Muscle of back (tissue), 3 donors: ENCODE measurements at regions not wholly inside any gene's neighbourhood (a gene's known extent, or its start where the extent isn't known, plus 50 kb on each side); places are given as distances from the start of the nearest gene placed in this dataset.
"Not testable (repeated sequence)": the region's sequence is repeated elsewhere in the genome, so short reads cannot be mapped to it uniquely, and the experiment has no call there.

Experiments used
- DNase-seq, 3 donors: peaks; one replicate each; pipeline versions ENCODE4 v3.0.0 to v3.0.0-alpha.2; 2013

DNA sequence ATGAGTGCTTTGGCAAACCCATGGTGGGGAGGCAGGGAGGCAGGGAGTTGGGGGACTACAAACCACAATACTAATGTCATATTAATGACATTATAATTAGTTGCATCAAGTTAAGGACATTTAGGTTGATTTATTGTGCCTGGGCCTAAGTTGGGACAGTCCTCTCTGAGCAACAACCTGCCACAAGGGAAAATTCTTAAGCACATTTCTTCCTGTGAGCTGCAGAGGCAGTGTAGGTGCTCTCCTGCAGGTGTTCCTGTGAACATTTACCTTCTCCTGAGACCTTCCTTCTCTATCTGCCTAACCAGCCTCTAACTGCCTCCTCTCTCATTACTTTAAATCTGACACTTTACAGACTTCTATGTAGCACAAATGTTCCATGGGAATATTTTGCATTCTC, 1830.0 kb upstream of the AGA start:
- no peak for DNase-seq

DNA sequence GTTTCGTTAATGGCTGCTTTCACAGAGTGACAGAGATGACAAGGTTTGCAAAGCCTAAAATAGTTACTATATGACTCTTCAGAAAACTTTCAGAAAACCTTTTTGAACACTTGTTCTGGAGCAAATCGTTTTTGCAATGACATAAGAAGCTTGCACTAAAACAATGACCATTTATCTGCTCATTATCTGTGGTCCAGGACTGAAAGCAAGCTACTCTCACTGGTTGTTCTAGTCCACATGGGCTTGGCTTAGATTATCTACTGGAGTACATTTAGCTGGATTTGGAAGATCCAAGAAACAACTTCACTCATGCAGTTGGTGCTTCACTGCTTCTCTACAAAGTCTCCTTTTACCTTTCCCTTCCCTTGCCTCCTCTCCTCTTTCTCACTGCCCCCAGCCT, 1836.4 kb upstream of the AGA start:
- DNase-seq, result no peak

DNA sequence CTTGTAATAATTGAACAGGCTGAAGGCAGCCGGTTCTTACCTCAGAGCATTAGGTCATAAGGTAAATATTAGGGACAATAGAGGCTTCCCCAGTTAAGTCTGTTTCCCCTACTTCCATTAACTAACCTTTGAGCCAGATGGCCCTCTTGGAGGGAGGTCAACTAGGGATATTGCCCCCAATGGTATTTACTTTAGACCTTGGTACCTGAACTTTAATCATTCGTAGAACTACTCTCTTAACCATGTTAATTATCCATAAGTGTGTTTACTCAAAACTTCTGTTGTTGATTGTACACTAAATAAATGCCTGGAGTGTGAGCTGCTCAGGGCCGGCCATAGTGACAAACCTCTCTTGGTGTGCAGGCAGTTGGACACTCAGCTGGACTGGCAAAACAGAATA, 1843.5 kb upstream of the AGA start:
- no peak for DNase-seq

DNA sequence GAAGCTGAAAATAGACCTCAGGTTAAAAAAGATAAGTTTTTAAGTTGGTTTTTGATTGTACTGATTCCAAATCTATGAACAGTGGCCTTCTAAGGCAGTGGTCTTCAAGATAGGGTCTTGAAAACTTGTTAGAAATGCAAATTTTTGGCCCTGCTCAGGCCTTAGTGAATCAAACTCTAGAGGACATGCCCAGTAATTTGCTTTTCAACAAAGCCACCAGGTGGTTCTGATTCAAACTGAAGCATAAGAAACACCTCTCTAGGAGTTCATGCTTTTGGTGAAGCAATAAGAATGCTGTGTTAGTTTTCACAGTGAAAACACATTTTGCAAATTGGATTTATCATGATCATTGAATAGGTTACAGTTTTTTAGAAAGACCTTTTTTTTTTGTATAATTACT, 1849.4 kb upstream of the AGA start:
- DNase-seq, result no peak

DNA sequence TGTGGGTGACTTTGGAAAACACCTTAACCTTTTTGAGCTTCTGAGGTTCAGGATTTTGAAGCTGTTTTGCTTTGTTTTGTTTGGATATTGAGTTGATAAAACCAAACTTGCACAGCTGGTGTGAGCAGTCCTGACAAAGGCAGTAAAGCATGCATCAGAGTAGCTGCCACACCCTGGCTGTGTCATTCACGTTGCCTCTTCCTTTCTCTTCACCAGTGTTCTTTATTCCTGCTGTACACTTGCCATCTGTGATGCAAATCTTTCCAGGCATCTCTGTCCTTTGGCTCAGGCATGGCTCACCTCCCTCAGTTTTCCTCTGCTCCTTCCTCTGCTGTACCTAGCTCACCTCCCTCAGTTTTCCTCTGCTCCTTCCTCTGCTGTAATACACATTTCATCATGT, 1850.2 kb upstream of the AGA start:
- DNase-seq, result no peak

DNA sequence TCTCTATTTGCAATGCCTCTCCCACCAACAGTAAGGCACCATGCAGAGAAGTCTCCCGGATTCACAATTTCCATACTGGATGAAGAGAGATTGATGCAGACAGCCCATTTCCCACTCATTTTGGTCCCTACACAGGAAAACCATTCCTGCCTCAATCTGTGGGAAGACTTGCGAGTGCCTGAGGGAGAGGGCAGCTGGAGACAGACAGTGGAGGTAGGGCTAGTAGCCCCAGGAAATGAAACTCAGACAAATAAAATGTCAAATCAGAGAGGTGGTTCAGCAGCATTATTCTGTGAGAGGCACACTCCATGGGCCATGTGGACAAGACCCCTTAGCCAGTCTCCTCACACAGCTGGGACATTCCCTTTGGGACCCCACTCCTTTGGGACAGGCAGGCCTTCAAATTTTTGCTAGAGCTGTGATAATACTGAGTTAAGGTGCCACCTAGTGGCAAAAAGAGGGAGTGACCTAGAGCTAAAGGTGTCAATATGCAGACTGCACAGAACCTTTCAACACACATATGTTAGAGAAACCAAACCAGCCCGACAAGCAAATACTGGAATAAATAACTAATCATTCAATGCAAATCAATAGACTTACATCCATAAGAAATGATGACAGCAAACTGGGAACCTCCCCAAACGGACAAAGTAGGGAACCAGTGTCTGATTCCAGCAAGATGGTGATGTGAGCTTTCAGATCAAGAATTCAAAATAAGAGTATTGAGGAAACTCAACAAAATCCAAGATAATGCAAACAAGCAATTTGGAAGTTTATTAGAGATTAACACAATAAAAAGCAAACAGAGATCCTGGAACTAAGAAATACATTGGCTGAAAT, 1865.3 kb upstream of the AGA start:
- peak in 1 of 3 donors; percentile 1 for DNase-seq

DNA sequence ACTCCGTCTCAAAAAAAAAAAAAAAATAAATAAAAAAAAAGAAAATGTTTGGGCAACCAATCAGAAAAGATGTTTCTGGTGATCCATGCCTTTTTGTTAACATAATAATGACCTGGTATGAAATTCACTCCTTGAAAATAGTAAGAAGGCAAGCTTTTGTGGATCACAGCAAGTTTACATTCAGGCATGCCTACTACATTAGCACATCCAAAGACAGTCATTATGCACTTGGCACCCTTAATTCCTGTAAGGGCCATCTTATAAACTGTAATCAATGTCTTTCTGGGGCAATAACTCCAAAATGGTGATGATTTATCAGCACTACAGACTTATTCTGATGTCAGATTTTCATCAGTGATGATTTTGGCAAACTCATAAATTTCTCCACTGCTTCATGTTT, 1871.6 kb upstream of the AGA start:
- DNase-seq, result no peak

DNA sequence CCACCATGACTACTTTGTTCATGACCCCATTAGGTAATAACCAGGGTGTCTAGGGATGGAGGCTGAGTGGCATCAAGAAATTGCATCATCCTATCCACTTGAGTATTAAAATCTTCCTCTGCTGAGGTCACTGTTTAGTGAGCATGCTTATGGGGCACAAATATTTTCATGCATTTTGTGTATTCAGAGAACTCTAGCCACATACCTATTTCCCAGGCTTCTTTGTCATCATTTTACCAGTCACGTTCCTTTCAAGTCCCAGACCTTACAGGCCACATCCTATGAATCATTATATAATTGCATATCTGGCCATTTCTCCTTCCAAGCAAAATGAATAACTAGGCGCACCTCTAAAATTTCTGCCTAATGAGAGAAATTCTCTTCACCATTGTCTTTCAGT, 1882.9 kb upstream of the AGA start:
- no peak for DNase-seq

DNA sequence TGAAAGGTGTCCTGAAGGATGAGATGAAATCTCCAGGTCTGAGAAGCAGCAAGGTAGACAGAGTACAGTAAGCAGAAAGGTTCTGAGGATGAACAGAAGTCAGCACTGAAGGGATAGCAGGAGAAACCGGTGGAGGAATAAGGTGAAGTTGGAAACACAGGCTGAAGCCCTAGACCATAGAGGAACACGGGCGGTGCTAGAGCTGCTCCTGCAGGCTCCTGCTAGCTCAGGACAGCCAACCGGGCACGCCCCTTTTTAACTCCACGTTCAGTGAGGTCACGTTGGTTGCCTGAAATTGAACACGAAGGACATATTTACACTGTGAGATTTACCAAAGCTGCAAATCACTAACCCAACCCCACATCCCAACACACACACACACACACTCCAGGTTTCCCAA, 1886.4 kb upstream of the AGA start:
- no peak for DNase-seq

DNA sequence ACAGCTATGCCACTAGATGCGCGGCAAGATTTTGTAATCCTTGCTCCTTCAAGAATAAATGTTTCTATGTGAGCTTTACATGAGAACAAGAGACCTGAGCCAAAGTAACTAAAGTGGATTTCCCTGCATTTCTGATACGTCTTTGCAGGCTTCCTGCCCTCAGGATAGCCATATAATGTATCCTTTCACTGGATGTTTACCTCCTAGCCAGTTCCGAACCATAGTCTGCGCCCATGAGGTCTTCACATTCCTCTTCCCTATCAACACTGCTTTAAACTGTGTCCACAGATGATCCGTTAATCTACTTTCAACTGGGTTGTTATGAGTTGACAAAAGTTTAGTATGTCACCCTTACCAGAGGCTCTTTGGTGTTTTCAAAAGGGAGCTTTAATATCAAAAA, 1889.1 kb upstream of the AGA start:
- DNase-seq, result no peak

DNA sequence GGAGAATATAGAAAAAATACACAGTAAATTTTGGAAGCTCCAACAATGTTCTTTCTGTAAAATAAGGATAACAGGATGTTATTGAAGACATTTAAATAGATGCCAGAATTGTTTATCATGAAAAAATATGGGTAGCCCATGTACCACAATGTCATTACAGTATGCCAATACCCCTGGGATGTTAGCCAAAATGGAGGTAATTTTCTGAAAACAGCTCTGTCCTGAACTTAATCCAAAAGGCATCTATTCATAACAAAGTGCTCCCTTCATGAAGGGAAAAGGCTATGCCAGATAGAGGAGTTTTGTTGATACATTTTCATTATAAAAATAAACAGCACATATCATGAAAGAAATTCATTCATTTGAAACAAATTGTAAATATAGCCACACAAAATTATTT, 1902.6 kb upstream of the AGA start:
- DNase-seq, result no peak

DNA sequence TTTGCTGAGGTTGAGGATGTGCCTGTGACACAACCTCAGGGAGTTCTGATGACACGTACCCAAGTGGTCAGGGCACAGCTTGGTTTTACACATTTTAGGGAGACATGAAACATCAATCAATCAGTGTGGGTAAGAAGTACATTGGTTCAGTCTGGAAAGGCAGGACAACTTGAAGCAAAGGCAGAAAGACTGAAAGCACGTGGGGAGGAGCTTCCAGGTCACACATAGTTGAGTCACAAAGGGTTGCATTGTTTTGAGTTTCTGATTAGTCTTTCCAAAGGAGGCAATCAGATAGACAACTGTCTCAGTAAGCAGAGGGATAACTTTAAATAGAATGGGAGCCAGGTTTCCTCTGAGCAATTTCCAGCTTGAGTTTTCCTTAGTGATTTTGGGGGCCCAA, 1910.0 kb upstream of the AGA start:
- no peak for DNase-seq

DNA sequence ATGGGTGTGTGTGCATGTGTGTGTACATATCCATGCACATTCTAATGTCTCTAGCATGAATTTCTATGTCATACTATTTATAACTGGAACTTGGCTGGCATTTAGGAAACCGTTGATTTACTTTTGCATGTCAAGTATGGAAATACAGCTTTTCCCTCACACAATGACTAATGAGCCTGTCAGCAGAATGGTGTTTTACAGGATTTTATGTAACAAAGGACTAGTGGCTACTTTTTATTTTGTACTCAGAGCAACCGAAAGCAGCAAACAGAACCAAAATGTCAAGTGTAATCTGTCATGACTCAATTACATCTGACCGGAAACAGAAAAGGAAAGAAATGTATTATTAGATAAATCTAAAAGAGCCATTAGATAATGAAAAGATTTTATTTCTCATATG, 1911.5 kb upstream of the AGA start:
- no peak for DNase-seq

DNA sequence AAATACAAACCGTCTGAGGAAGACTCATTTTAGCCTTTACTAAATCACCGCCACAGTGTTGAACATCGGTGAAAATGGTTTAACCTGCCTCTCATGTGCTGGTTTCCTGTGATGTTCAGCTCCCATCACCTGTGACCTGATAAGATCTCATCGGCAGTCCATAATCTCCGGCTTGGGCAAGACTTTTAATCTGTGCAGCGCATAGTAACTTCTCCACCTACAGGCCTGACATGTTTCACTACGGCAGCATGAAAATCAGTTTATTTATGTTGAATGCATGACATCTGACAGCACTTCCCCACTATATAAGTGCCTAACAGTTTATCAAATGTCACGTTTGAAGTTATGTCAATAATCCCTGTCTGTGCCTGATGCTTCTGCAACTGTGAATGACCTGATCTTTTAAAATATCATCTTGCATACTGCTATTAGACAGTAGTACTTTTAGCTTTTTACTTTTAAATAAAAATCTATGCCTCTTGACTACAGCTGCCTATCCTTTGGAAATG, 1919.8 kb upstream of the AGA start:
- DNase-seq, result peak in 1 of 3 donors; percentile 1

DNA sequence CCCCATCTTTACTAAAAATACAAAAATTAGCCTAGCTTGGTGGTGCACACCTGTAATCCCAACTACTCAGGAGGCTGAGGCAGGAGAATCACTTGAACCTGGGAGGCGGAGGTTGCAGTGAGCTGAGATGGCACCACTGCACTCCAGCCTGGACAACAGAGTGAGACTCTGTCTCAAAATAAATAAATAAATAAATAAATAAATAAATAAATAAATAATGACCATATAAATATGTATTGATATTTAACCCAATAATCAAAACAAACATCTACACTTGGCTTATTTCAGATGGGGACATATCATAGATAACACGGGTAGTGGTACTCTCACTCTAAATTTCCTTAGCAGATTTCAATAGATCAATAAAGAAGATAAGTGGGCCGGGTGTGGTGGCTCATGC, 1923.7 kb upstream of the AGA start:
- DNase-seq, result not testable (repeated sequence)

DNA sequence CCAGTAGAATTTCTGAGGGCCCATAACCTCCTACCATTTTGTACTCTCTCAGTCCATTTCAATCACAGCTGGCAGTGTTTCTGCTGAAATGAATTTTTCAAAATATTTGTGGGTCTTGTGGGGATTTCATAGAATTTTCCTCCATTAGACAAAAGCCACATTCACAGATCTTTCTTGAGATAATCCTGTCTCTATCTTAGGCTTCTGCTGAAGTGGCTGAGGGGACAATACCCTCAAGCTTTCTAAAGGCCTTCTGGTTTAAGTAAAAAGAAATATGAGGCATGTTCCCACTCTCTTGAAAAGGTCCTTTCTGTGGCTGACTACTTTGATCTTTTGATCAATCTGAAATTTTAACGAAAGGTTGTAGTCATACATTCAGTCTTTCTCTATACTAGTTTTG, 1930.0 kb upstream of the AGA start:
- DNase-seq, result no peak

DNA sequence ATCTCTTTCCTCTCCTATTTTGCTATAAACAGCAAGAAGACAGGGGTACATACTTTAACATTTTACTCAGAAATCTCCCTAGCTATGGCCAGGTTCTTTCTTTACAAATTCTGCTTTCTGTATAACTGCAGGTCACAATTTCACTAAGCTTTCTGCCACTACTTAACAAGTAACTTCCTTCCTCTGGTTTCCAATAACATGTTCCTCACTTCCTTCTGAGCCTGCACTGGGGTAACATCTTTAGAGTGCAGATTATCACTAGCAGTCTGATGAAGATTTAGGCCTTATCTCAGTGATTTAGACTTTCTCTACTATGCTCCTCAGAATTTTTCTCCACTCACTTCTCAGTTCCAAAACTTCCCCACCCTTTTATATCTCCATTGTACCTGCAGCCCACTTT, 1930.5 kb upstream of the AGA start:
- no peak for DNase-seq

DNA sequence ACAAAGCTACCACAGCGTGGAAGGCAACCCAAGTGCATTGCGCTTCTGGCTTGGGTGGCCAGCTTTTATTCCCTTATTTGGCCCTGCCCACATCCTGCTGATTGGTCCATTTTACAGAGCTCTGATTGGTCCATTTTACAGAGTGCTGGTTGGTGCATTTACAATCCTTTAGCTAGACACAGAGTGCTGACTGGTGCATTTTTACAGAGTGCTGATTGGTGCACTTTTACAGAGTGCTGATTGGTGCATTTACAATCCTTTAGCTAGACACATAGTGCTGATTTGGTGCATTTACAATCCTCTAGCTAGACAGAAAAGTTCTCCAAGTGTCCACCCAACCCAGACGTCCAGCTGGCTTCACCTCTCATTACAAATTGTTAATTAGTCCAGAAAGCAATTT, 1936.6 kb upstream of the AGA start:
- DNase-seq, result not testable (repeated sequence)

DNA sequence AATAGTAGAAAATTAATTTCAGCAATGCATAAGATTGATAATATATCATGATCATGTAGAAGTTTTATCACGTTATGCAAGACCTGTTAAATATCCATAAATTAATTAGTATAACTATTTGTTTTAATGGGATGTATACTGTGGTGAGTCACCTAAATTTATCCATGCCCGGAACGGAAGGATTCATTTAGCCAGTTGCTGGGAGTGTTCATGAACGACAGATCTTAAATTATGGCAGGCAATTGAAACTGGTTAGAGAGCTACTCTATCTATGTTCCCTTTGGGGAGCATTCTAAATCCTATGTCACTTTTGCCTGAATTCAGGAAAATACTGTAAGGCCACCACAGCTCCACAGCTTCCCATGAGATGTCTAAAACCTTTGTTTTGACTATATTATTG, 1950.5 kb upstream of the AGA start:
- no peak for DNase-seq

DNA sequence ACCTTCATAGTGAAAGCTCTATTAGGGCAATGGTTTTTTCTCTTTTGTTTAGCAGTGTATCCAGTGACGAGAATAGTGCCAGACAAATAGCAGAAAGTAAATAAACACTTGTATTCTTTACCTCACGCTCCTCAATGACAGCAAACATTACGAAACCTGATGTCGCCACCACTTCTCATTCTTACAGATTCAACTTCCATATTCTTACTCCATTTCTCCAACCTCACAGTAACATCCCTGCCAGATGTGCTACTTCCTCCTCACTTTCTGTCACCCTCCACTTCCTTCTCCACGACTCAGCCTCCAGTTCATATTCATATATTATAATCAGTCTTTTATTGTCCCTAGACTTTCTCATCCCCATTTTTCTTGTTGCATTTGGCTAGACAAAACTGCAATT, 1956.2 kb upstream of the AGA start:
- no peak for DNase-seq

DNA sequence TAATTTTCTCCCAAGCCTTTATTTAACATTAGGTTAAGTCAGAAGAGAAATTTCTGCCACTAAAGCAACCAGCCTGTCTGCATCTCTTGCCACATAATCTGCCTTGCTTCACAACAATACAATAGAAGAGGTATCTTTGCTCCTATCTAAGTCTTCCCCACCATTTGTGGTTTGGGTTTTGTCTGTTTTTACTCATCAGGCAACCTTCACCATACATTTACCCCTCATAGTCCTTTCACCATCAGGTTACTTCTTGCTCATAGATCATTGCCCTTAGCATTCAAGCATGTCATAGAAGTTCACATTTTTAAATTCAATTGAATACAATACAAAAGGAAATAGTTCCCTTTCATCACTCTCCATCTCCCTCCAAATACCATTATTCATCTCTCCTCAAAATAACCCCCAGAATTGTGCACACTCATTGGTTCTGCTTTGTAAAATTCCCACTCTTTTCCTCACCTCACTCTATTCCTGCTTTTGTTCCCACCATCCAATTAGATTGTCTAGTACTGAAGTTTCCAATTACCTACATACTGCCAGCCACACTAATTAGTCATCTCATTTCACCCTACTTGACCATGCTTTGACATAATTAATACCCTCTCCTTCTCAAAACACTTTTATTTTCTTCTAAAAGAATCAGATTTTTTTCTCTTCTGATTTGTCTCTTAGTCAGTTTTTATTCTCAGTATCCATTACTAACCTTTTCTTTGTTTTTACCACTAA, 1957.0 kb upstream of the AGA start:
- DNase-seq, result no peak

DNA sequence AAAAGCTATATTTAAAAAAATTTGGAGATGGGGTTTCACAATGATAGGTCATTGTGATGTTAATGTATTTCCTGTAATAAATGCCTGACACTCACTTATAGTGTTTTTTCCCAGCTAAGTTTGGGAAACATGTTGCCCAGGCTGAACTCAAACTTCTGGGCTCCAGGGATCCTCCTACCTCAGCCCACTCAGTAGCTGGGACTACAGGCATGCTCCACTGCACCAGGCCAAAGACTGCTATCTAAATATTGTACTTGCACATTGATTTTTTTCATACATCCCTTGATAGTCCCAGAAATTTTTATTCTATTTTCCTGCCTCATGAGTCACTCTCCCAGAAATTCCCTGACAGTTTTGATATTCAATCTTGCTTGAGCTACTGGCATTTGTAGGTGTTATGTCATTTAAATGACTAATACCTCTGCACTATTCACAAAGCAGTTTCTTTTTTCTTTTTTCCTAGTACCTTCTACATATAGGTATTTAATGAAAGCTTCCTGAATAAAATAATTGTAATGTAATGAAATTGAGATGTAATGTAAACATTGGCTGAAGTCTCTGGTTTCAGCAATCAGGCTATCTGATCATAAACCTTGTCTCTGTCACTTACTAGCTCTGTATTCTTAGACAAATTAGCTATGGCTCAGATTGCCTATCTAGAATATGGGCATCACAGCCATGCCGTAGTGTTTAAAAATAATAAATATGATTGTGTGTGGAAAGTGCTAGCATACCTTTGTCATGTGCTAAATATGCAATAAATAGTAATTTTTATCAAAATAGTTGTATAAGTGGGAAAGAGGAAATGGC, 1973.0 kb upstream of the AGA start:
- no peak for DNase-seq

DNA sequence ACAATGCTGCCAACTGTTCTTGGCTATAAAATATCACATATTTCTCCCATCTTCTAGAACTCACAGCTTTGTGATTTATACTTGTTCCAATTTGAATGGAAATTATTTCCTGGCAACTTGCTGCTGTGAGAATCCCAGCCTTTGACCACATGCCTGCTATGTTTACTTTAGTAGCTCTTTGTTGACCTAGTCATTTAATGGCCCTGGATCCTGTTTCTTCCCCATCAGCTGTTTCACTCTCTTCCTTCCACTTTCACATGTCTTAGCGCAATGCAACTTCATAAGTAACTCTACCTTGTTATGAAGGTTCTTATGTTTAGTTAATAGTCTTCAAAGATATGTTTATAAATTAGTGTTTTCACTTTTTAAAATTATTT, 1973.6 kb upstream of the AGA start:
- DNase-seq, result no peak
